GM12875 (cell line): ENCODE measurements at regions not wholly inside any gene's neighbourhood (a gene's known extent, or its start where the extent isn't known, plus 50 kb on each side); places are given as distances from the start of the nearest gene placed in this dataset.

Experiments
- H3K4me3 ChIP-seq: one replicate; pipeline ENCODE4 v1.5.1; 2011; ENCODE audit warnings: low read depth, low read length, control low read depth
- CTCF ChIP-seq: IDR thresholded peaks from 2 replicates; pipeline ENCODE4 v1.5.1; 2011; ENCODE audit warnings: low read depth, mild to moderate bottlenecking, control low read depth, inconsistent platforms, low read length, moderate library complexity, borderline replicate concordance; ENCODE audit not compliant: insufficient read depth

GRCh38 chr10:24120646-24121045 is 88.3 kb upstream of the KIAA1217 start:
- no peak overlapping the region for H3K4me3 ChIP-seq

GRCh38 chr10:24127516-24127915 is 81.4 kb upstream of the KIAA1217 start:
- no peak for TF ChIP-seq CTCF
- no peak overlapping the region for H3K4me3 ChIP-seq

More at GRCh38 chr10:24120646-24121045, 88.3 kb upstream of the KIAA1217 start:
- TF ChIP-seq CTCF: no peak

GRCh38 chr10:24128066-24128730 is 80.7 kb upstream of the KIAA1217 start:
- no peak for TF ChIP-seq CTCF

GRCh38 chr10:24132741-24133140 is 76.2 kb upstream of the KIAA1217 start:
- no peak overlapping the region for H3K4me3 ChIP-seq
- TF ChIP-seq CTCF: no peak

More at GRCh38 chr10:24128066-24128730, 80.7 kb upstream of the KIAA1217 start:
- H3K4me3 ChIP-seq: no peak overlapping the region

GRCh38 chr10:24133835-24134234 is 75.1 kb upstream of the KIAA1217 start:
- no peak overlapping the region for H3K4me3 ChIP-seq
- TF ChIP-seq CTCF: no peak

- H3K4me3 ChIP-seq: no peak overlapping the region
- TF ChIP-seq CTCF: no peak
Observed at GRCh38 chr10:24136070-24136469, 72.9 kb upstream of the KIAA1217 start.

- H3K4me3 ChIP-seq: no peak overlapping the region
- no peak for TF ChIP-seq CTCF
Observed at GRCh38 chr10:24147321-24147720, 61.6 kb upstream of the KIAA1217 start.
